K562 (cell line): ENCODE measurements at regions not wholly inside any gene's neighbourhood (a gene's known extent, or its start where the extent isn't known, plus 50 kb on each side); places are given as distances from the start of the nearest gene placed in this dataset.

Experiments used
- HDAC6 ChIP-seq: IDR thresholded peaks from 2 replicates; pipeline ENCODE4 v1.6.1; 2012; ENCODE audit warnings: low read depth, mild to moderate bottlenecking, control low read depth, inconsistent platforms, low read length, moderate library complexity
- POLR2A ChIP-seq: fragments of 450-650 bp; conservative IDR thresholded peaks from 2 replicates; pipeline ENCODE4 v1.6.1; 2016
- ZFP1 ChIP-seq: fragments of 450-650 bp; formaldehyde crosslinking; IDR thresholded peaks from 2 replicates; pipeline ENCODE4 v1.4.0; 2020; ENCODE audit warnings: mild to moderate bottlenecking, mixed read lengths
- ZNF274 ChIP-seq: IDR thresholded peaks from 2 replicates; pipeline ENCODE4 v1.6.1; 2011; ENCODE audit warnings: low read depth, mild to moderate bottlenecking, low read length, moderate library complexity, borderline replicate concordance
- ZNF324 ChIP-seq: fragments of 250-450 bp; sonication (Bioruptor Pico); IDR thresholded peaks from 2 replicates; pipeline ENCODE4 v1.4.0; 2020; ENCODE audit warnings: mild to moderate bottlenecking
- TF ChIP-seq, protein P1 (sequence below): sonication (generic); formaldehyde crosslinking; IDR thresholded peaks from 2 replicates; pipeline ENCODE4 v1.8.1; 2022; ENCODE audit warnings: missing genetic modification reagents
- TF ChIP-seq, protein P2 (sequence below), 3 experiments: IDR thresholded peaks in 2 of 3; conservative IDR thresholded peaks in 1 of 3; 2 replicates each; pipeline ENCODE4 v1.5.1; 2011 to 2012; ENCODE audit warnings: low read length in 3 of 3, mild to moderate bottlenecking in 3 of 3, control low read depth in 2 of 3, improper control_type of control experiment in 1 of 3, inconsistent platforms in 1 of 3, low read depth in 1 of 3, mixed read lengths in 1 of 3, moderate library complexity in 1 of 3; ENCODE audit not compliant: insufficient read depth in 2 of 3

DNA sequence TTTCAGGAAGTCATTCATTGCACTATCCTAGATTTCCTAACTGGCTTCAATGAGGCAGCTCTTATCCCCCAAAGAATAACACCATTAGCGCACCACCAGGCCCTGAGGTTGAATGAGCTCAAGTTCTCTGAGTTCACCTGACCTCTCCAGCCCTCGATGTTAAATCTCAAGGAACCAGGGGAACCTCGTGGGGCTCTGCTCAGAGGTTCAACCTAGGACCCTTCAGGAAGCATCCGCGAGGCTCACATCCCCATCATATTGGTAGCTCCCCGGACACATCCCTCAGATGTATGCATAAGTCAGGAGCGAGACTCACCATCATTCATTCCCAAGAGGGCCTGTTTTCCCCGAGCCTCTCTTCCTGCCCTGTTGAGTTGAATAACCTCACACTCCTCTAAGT is 145.6 kb upstream of the KLHL29 start:
- no peak for TF ChIP-seq ZNF274
- TF ChIP-seq ZFP1 (CRISPR knock-in tag) = no peak
- TF ChIP-seq ZNF324 (CRISPR knock-in tag) = no peak
- TF ChIP-seq, protein P1, sequence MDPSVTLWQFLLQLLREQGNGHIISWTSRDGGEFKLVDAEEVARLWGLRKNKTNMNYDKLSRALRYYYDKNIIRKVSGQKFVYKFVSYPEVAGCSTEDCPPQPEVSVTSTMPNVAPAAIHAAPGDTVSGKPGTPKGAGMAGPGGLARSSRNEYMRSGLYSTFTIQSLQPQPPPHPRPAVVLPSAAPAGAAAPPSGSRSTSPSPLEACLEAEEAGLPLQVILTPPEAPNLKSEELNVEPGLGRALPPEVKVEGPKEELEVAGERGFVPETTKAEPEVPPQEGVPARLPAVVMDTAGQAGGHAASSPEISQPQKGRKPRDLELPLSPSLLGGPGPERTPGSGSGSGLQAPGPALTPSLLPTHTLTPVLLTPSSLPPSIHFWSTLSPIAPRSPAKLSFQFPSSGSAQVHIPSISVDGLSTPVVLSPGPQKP = no peak
- no peak for TF ChIP-seq POLR2A
- TF ChIP-seq HDAC6 = no peak
- TF ChIP-seq, protein P2, sequence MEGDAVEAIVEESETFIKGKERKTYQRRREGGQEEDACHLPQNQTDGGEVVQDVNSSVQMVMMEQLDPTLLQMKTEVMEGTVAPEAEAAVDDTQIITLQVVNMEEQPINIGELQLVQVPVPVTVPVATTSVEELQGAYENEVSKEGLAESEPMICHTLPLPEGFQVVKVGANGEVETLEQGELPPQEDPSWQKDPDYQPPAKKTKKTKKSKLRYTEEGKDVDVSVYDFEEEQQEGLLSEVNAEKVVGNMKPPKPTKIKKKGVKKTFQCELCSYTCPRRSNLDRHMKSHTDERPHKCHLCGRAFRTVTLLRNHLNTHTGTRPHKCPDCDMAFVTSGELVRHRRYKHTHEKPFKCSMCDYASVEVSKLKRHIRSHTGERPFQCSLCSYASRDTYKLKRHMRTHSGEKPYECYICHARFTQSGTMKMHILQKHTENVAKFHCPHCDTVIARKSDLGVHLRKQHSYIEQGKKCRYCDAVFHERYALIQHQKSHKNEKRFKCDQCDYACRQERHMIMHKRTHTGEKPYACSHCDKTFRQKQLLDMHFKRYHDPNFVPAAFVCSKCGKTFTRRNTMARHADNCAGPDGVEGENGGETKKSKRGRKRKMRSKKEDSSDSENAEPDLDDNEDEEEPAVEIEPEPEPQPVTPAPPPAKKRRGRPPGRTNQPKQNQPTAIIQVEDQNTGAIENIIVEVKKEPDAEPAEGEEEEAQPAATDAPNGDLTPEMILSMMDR (IDR thresholded peaks at IDR 0.05 in 2 of 3, conservative IDR thresholded peaks at IDR 0.05 in 1 of 3; ENCODE audit: insufficient read depth in 2 of 3, low read depth in 1 of 3, low read length in 3 of 3) = no peak
